SK-N-SH (cell line): ENCODE measurements at regions not wholly inside any gene's neighbourhood (a gene's known extent, or its start where the extent isn't known, plus 50 kb on each side); places are given as distances from the start of the nearest gene placed in this dataset.

ENCODE experiments used
- CTCF ChIA-PET: fragments of 300-600, 350-600 bp; formaldehyde crosslinking; extraction: SDS; loops from one replicate; lab custom pipeline; 2021; lab: Yijun Ruan, JAX
- POLR2A ChIA-PET: fragments of 350-600 bp; sonication (Branson Sonifier 250); formaldehyde crosslinking; extraction: SDS; loops from one replicate; lab custom pipeline; 2020; ENCODE audit warnings: antibody characterized with exemption, inconsistent platforms; lab: Yijun Ruan, JAX
- DNase-seq: peaks from one replicate; pipeline ENCODE4 v3.0.0; 2012
- H2AFZ ChIP-seq: fragments of 200-600 bp; sonication (generic); 2 replicates; pipeline ENCODE4 v1.8.1; 2016; ENCODE audit warnings: antibody characterized with exemption, mild to moderate bottlenecking, low read depth
- H3F3A ChIP-seq: fragments of 200-600 bp; sonication (generic); replicated peaks from 2 replicates; pipeline ENCODE3; 2016; ENCODE audit warnings: antibody characterized with exemption, mild to moderate bottlenecking; ENCODE audit not compliant: insufficient read depth
- H3K27ac ChIP-seq, 2 experiments: fragments of 200-500 bp in 1 of 2; fragments of 200-600 bp in 1 of 2; sonication (Bioruptor generic) in 1 of 2; sonication (generic), shearing (Covaris generic) in 1 of 2; 2 replicates each; pipeline versions ENCODE4 v1.5.1 to v1.6.1; 2014 to 2016; ENCODE audit warnings: low read depth in 2 of 2, inconsistent platforms in 1 of 2, low read length in 1 of 2, mild to moderate bottlenecking in 1 of 2, mixed read lengths in 1 of 2
- H3K27me3 ChIP-seq: fragments of 200-600 bp; sonication (generic), shearing (Covaris generic); 2 replicates; pipeline ENCODE4 v1.6.1; 2016; ENCODE audit warnings: mixed run types; ENCODE audit not compliant: insufficient read depth
- H3K36me3 ChIP-seq, 2 experiments: fragments of 200-500 bp in 1 of 2; fragments of 200-600 bp in 1 of 2; sonication (Bioruptor generic) in 1 of 2; sonication (generic) in 1 of 2; replicated peaks in 1 of 2; 2 replicates each; pipeline versions ENCODE3 to v1.5.1; 2014 to 2016; ENCODE audit warnings: low read length in 1 of 2, mild to moderate bottlenecking in 1 of 2; ENCODE audit not compliant: insufficient read depth in 2 of 2, control insufficient read depth in 1 of 2
- H3K4me1 ChIP-seq, 2 experiments: fragments of 200-500 bp in 1 of 2; fragments of 200-600 bp in 1 of 2; sonication (Bioruptor generic) in 1 of 2; sonication (generic), shearing (Covaris generic) in 1 of 2; 2 replicates each; pipeline versions ENCODE4 v1.5.1 to v1.6.1; 2014 to 2016; ENCODE audit warnings: low read depth in 1 of 2, low read length in 1 of 2, mixed run types in 1 of 2; ENCODE audit not compliant: insufficient read depth in 2 of 2, control insufficient read depth in 1 of 2
- H3K4me2 ChIP-seq: fragments of 200-600 bp; sonication (generic), shearing (Covaris generic); 2 replicates; pipeline ENCODE4 v1.6.1; 2017; ENCODE audit warnings: mixed run types
- H3K4me3 ChIP-seq, 2 experiments: fragments of 200-500 bp in 1 of 2; fragments of 200-600 bp in 1 of 2; sonication (Bioruptor generic) in 1 of 2; sonication (generic), shearing (Covaris generic) in 1 of 2; 2 replicates each; pipeline versions ENCODE4 v1.5.1 to v1.8.1; 2014 to 2016; ENCODE audit warnings: low read depth in 2 of 2, inconsistent platforms in 1 of 2, low read length in 1 of 2, mild to moderate bottlenecking in 1 of 2, mixed read lengths in 1 of 2, moderate library complexity in 1 of 2
- H3K79me2 ChIP-seq: fragments of 200-600 bp; sonication (generic); 2 replicates; pipeline ENCODE4 v1.8.1; 2017; ENCODE audit warnings: mild to moderate bottlenecking; ENCODE audit not compliant: insufficient read depth
- H3K9ac ChIP-seq: fragments of 200-600 bp; sonication (generic); 2 replicates; pipeline ENCODE4 v1.6.1; 2017; ENCODE audit warnings: mixed run types
- H3K9me2 ChIP-seq: fragments of 200-600 bp; sonication (generic); 2 replicates; pipeline ENCODE4 v1.6.1; 2017; ENCODE audit warnings: mixed run types
- H3K9me3 ChIP-seq: fragments of 200-600 bp; sonication (generic); 2 replicates; pipeline ENCODE4 v1.6.1; 2017; ENCODE audit warnings: mixed run types, mild to moderate bottlenecking, moderate library complexity
- H4K20me1 ChIP-seq: fragments of 200-600 bp; sonication (generic); 2 replicates; pipeline ENCODE4 v1.6.1; 2017; ENCODE audit warnings: mild to moderate bottlenecking, mixed run types; ENCODE audit not compliant: insufficient read depth
- CHD2 ChIP-seq: fragments of 150-350 bp; IDR thresholded peaks from 2 replicates; pipeline ENCODE4 v1.6.1; 2018; ENCODE audit warnings: low read length; ENCODE audit not compliant: partially characterized antibody
- CTCF ChIP-seq: fragments of 200-600 bp; sonication (generic); IDR thresholded peaks from 2 replicates; pipeline ENCODE4 v1.6.1; 2017; ENCODE audit warnings: antibody characterized with exemption, mild to moderate bottlenecking, moderate library complexity
- ELF1 ChIP-seq: IDR thresholded peaks from 2 replicates; pipeline ENCODE4 v1.4.0; 2012
- FOXM1 ChIP-seq: IDR thresholded peaks from 2 replicates; pipeline ENCODE4 v1.4.0; 2012; ENCODE audit warnings: low read depth, mild to moderate bottlenecking
- GABPA ChIP-seq: IDR thresholded peaks from 2 replicates; pipeline ENCODE4 v1.4.0; 2012; ENCODE audit warnings: low read depth, mild to moderate bottlenecking
- GATA2 ChIP-seq: sonication (generic); formaldehyde crosslinking; IDR thresholded peaks from 2 replicates; pipeline ENCODE4 v1.5.0; 2020; ENCODE audit warnings: mild to moderate bottlenecking, missing genetic modification reagents
- JUND ChIP-seq: IDR thresholded peaks from 2 replicates; pipeline ENCODE4 v1.4.0; 2012
- MXI1 ChIP-seq: IDR thresholded peaks from 2 replicates; pipeline ENCODE4 v1.6.1; 2012; ENCODE audit warnings: mild to moderate bottlenecking, low read depth, low read length, improper control_type of control experiment
- NRF1 ChIP-seq: IDR thresholded peaks from 2 replicates; pipeline ENCODE4 v1.6.1; 2012; ENCODE audit warnings: low read depth, mild to moderate bottlenecking, low read length
- PBX3 ChIP-seq: IDR thresholded peaks from 2 replicates; pipeline ENCODE4; 2012
- RAD21 ChIP-seq: IDR thresholded peaks from 2 replicates; pipeline ENCODE4 v1.6.1; 2012; ENCODE audit warnings: mild to moderate bottlenecking, low read length
- REST ChIP-seq: IDR thresholded peaks from 2 replicates; pipeline ENCODE4 v1.6.1; 2012; ENCODE audit warnings: mild to moderate bottlenecking, low read depth, low read length, moderate library complexity
- RFX5 ChIP-seq: IDR thresholded peaks from 2 replicates; pipeline ENCODE4 v1.6.1; 2012; ENCODE audit warnings: mild to moderate bottlenecking, improper control_type of control experiment, low read length
- RXRA ChIP-seq: IDR thresholded peaks from 2 replicates; pipeline ENCODE4 v1.4.0; 2012; ENCODE audit warnings: low read depth, mild to moderate bottlenecking, borderline replicate concordance
- SMC3 ChIP-seq: IDR thresholded peaks from 2 replicates; pipeline ENCODE4 v1.6.1; 2012; ENCODE audit warnings: low read depth, low read length, improper control_type of control experiment
- TAF1 ChIP-seq: IDR thresholded peaks from 2 replicates; pipeline ENCODE4 v1.6.1; 2012; ENCODE audit warnings: low read depth, mild to moderate bottlenecking, low read length, moderate library complexity, borderline replicate concordance
- TEAD4 ChIP-seq: IDR thresholded peaks from 2 replicates; pipeline ENCODE4 v1.4.0; 2012; ENCODE audit warnings: mild to moderate bottlenecking, borderline replicate concordance; ENCODE audit not compliant: insufficient read depth
- USF1 ChIP-seq: IDR thresholded peaks from 2 replicates; pipeline ENCODE4 v1.4.0; 2012; ENCODE audit warnings: low read depth, borderline replicate concordance
- ZBTB33 ChIP-seq: IDR thresholded peaks from 2 replicates; pipeline ENCODE4 v1.4.0; 2012; ENCODE audit warnings: low read depth, borderline replicate concordance
- WGBS: methylation state at CpG from one replicate; pipeline ENCODE4 v1.1.6; 2017; ENCODE audit warnings: low lambda C conversion rate; 5-methylcytosine and 5-hydroxymethylcytosine counted together

GRCh38 chr9:12628546-12628945 lies 64.6 kb upstream of the TYRP1 start:
- H3K4me1 ChIP-seq = no peaks in the 10 kb centered on the region
- H3K9me3 ChIP-seq = no peaks in the 10 kb centered on the region
- POLR2A ChIA-PET = no interaction called here
- no peaks in the 10 kb centered on the region for H3K36me3 ChIP-seq
- no peak overlapping the region for H3K4me3 ChIP-seq
- no peaks in the 10 kb centered on the region for H3K79me2 ChIP-seq
- no peaks in the 10 kb centered on the region for H4K20me1 ChIP-seq
- H2AFZ ChIP-seq = no peak overlapping the region
- H3F3A ChIP-seq = no peaks in the 10 kb centered on the region
- H3K9ac ChIP-seq = no peak overlapping the region
- no peaks in the 10 kb centered on the region for H3K27me3 ChIP-seq
- CTCF ChIA-PET = no interaction called here
- TF ChIP-seq GABPA = no peak
- TF ChIP-seq PBX3 = no peak
- no peak for TF ChIP-seq TEAD4
- no peak for TF ChIP-seq REST
- TF ChIP-seq CHD2 = no peak
- no peak for TF ChIP-seq TAF1
- no peak for TF ChIP-seq USF1
- no peak for TF ChIP-seq GATA2
- no peak for TF ChIP-seq SMC3
- TF ChIP-seq NRF1 = no peak
- no peak for TF ChIP-seq ZBTB33
- TF ChIP-seq ELF1 = no peak
- no peak for TF ChIP-seq MXI1
- no peak for TF ChIP-seq RFX5
- no peak for TF ChIP-seq CTCF
- TF ChIP-seq RXRA = no peak
- TF ChIP-seq FOXM1 = no peak
- TF ChIP-seq RAD21 = no peak
- TF ChIP-seq JUND = no peak
- TF ChIP-seq, all 33 proteins: peak for 0
- no peak overlapping the region for H3K27ac ChIP-seq
- no peak overlapping the region for H3K4me2 ChIP-seq
- no peak for DNase-seq
- 15% methylated on average over 1 of the region's 1 CpG for whole genome bisulfite sequencing
- H3K9me2 ChIP-seq = no peaks in the 10 kb centered on the region
